Globus pallidus (tissue), 1 donor: ENCODE measurements at regions not wholly inside any gene's neighbourhood (a gene's known extent, or its start where the extent isn't known, plus 50 kb on each side); places are given as distances from the start of the nearest gene placed in this dataset.

Experiments used
- DNase-seq: peaks from one replicate; pipeline ENCODE4 v3.0.0-alpha.2; 2015; ENCODE audit warnings: low spot score

- no peak for DNase-seq
Measured at GRCh38 chr2:66691031-66691965, 256.4 kb downstream of the MEIS1 start.

GRCh38 chr2:66692521-66693054 lies 257.7 kb downstream of the MEIS1 start:
- no peak for DNase-seq

DNA sequence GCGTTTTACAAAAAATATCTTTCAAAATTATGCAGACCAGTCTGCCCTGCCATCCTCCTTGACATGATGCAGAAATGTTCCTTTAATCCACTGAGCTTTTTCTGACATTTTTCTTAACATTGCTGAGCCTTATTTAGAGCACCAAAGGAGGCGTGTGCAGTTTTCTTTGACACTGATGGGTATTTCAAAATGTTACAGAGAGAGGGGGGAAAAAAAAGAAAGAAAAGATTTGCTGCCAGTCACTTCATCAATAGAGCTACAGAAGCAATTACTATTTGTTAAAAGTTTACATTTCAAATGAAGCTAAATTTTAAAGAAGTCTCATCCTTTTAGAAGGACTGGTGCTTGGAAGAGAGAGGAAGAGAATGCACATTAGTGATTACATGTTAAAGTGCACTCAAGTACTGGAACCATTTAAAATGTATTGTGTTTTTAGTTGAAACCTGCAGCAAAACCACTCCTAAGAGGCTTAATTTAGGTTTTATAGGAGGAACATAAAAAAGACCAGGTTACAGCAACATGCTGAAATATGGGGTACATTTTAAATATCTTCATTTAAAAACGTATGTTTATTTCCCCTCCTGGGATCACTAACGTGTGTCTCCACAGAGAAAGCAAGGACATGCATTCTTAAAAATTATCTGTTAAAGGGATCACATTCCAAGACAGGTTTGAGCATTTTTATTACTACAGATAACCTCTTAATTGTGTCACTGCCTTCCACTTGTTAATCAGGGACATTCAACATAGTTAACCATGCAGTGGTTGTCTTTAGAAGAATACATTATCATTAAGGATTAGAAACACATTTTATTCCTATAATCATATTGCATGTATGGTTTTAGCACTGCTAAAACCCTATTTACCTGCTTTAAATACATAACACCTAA lies 258.4 kb downstream of the MEIS1 start:
- no peak for DNase-seq

- DNase-seq, result no peak
Measured at GRCh38 chr2:66694087-66694860, 259.3 kb downstream of the MEIS1 start.

DNA sequence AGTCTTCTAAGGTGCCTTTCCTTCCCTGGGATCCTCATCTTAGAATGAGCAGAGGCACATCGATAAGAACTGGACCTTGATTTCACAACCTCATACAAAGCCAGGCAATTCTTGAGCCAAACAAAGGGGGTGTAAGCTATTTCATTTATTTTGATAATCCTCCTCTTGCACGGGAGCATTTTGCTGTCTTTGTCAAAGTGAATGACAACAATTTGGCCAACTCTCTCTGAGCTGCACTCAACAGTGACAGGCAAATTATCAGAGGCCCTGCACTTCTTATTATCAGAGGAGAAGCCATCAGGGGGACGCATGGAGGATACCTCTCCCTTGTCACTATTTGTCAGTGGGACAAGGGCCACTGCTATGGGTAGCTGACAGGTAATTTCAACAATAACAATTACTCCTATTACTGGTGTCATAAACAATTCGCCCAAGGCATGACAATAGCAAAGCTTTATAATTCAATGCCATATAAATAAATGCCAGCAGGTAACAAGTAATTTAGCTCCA lies 260.4 kb downstream of the MEIS1 start:
- no peak for DNase-seq

DNA sequence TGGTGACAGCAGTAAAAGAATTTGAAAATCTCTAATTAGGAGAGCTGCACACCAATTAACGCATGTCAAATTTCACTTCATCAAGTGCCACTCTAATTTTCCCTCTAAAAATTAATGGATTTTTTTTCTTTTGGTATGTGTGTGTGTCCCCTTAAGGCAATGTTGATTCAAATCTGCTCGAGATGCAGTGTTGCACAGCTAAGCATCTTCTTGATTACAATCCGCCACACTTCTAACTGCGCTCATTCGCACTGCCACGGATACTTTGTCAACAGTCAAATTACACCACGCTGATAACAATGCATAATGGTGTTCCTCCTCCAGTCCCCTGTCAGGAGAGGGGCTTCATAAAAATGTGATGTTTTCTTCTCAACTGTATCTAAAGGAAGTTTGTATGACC lies 261.4 kb downstream of the MEIS1 start:
- no peak for DNase-seq

DNA sequence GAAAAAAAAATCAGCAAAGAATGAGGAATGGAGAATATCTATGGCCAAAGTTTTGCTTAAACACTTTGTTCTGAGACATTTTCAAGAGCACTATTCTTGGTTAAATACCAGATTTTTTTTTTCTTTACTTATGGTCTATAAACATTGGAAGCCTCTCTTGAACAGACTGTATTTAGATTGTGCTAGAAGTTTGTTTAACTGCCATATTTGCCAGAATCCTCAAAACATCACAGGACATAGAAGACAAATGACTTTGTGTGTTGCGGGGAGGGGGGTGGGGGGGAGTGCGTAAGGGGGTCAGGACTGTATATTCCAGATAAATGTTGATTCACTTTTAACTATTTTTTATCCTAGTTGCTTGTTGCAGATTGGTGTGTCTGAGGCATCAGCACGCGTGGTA lies 262.0 kb downstream of the MEIS1 start:
- DNase-seq, result no peak

GRCh38 chr2:66697366-66697765 lies 262.4 kb downstream of the MEIS1 start:
- no peak for DNase-seq

DNA sequence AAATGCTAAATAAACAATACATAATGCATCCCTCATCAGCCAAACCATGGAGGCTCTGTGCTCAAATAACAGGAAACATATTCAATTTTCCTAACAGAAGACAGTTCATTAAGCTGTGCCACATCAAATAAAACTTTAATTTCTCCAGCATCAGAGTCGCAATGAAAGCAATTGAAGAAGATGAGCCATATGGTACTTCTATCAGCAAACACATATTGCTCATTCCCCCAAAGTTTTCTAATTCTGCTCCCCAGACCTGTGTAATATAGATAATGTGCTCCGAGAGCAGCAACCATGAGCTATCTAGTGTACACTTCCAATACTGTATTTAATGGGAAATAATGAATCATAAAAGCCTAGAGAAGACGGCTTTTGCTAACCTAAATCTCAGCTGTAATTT lies 263.2 kb downstream of the MEIS1 start:
- no peak for DNase-seq

- DNase-seq, result no peak
Measured at GRCh38 chr2:66698576-66699239, 263.8 kb downstream of the MEIS1 start.

GRCh38 chr2:66699416-66699792 lies 264.5 kb downstream of the MEIS1 start:
- DNase-seq, result no peak

GRCh38 chr2:66699793-66700676 lies 265.1 kb downstream of the MEIS1 start:
- peak; percentile 51 for DNase-seq

- no peak for DNase-seq
Measured at GRCh38 chr2:66700677-66701066, 265.7 kb downstream of the MEIS1 start.

DNA sequence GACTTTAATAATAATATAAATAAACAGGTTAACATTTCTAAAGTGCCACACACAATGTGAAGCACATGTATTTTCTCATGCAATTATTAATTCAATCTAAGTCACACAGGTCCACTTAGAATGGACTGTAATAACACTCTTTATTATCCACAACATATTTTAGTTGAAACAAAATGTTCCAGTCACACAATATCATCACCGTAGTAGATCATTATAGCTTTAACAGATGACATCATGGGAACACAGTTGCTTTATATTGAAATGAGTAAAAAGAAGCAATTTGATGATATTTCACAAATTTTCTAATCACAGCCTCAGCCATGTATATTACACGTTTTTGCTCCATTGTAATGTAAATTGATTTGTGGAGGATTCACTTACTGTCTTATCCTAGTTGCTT lies 266.3 kb downstream of the MEIS1 start:
- DNase-seq, result no peak

- DNase-seq, result no peak
Measured at GRCh38 chr2:66701656-66702055, 266.7 kb downstream of the MEIS1 start.

DNA sequence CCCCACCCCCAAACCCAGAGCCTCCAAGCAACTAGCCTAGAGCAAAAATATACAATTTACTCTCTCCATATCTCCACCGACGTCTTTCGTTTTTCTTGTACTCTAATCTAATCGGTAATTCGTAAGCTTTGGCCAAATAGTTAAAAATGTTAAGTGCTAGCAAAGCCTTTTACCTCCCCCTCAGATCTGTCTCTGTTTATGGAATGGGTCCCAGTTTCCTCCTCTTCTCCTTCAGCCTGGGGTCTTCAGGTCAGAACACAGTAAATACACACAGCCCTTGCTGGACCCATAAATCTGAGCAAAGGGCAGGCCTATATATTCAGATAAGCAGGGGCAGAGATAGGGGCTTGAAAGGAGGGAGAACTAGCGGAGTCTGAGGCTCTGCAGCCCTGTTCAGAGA lies 267.4 kb downstream of the MEIS1 start:
- DNase-seq, result no peak

DNA sequence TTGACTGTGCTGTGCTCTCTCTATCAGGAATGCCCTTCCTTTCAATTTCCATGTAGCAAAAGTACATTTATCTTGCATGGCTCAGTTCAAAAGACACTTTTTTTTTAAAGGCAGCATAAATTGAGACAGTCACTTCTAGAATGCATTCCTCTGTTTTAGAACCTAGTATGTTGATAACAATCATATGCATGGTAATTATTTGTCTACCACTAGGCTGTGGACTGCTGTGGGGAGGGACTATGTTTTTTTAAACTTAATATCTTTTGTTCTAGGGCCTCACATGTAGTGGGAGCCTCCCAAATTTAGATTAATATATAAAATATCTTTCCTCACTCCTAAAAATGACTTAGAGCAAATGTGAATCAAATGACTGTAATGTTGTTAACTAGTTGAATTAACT lies 269.9 kb downstream of the MEIS1 start:
- DNase-seq, result no peak

DNA sequence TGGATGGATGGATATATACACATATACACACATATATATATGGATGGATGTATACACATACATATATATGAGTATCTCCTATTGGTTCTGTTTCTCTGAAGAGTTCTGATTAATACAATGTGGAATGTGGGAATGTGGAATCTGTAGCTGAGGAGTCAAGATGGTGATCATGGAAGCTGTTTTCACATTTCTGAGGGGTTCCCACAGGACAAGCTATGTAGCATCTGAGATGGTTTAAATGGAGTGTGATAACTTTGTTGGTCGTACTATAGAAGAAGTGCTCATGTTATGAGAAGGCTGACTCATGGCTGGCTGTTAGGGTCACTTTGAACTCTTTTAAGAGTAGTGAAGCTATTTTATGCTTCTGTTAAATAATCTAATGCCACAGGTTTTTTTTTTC lies 279.7 kb downstream of the MEIS1 start:
- DNase-seq, result no peak

DNA sequence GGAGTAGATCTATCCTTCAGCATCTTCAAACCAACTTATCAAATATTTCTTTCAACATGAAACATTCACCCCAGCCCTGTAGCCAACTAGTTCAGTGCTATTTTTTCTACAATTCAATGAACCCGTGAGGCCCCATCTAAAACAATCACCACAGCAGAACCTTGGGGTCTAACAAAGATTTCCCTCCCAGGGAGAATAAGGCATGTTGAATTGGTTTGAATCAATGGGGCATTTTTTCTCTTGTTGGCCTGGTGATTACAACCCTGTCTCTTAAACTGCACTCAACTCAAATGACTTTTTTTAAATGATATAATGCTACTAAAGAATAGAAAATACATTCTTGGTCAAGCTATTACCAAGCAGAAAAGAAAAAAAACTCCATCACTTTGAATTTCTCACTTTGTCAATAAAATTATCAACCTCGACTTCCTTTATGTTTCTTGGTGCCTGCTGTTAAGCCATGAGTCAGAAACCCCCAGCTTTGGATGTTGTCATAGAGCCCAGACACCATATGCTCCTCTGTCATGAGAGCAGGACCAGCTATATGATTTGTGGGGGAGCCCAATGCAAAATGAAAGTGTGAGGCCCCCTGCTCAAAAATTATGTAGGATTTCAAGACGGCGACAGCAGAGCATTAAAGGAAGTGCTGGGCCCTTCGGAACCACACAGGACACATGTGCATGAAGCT lies 282.4 kb downstream of the MEIS1 start:
- DNase-seq, result no peak

- no peak for DNase-seq
Measured at GRCh38 chr2:66717973-66718372, 283.0 kb downstream of the MEIS1 start.
